GM21717 (cell line): ENCODE measurements at regions not wholly inside any gene's neighbourhood (a gene's known extent, or its start where the extent isn't known, plus 50 kb on each side); places are given as distances from the start of the nearest gene placed in this dataset.
A peak's percentile ranks its signal among the peaks of the same experiment; 100 is the strongest.
"Not testable (repeated sequence)": the region's sequence is repeated elsewhere in the genome, so short reads cannot be mapped to it uniquely, and the experiment has no call there.

Experiments used
- ATAC-seq: cut with Tn5 transposase; IDR thresholded peaks from one replicate; pipeline ENCODE4 v1.9.1; 2021; ENCODE audit warnings: mild to moderate bottlenecking, moderate library complexity; ENCODE audit not compliant: unreplicated experiment

DNA sequence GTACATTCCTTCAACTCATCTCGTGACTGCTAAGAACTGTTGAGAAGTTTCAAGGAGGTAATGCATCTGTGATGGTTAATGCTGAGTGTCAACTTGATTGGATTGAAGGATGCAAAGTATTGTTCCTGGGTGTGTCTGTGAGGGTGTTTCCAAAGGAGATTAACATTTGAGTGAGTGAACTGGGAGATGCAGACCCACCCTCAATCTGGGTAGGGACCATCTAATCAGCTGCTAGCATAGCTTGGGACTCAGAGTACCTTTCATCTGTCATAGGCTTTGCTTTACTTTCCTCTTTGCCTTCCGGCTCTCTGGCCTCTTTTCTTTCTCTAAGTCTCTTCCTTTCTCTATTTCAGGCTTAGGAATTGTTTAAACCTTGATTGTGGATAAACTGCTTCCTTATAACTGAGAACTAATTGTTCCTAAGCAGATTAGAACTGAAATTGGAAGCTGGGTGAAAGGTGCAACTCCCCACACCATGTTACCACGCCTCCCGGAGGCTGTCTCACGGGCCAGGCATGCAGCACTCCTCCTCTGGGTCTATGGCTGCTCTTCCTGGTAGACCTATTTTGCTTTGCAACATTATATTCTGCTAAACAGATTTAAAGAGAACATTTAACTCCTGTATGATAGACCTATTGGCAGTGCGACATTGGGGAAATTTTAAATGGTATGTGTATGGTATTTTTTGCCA lies 298.2 kb downstream of the CCSER2 start:
- no peak for ATAC-seq

GRCh38 chr10:84632866-84633265 lies 304.5 kb downstream of the CCSER2 start:
- ATAC-seq, result no peak

DNA sequence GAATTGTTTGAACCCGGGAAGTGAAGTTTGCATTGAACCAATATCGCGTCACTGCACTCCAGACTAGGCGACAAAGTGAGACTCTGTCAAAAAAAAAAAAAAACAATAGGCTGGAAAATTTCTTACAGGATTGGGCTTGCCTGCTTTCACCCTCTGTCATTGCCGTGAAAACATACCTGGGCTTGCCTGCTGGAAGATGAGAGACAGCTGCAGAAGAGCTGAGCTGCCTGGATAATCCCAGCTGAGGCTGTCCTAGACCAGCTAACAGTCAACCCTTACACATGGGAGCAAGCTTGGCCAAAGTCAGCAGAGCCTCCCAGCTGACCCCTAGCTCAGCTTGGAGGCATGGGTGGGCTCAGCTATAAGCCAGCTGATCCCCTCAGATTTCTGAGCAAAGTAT lies 306.2 kb downstream of the CCSER2 start:
- no peak for ATAC-seq

DNA sequence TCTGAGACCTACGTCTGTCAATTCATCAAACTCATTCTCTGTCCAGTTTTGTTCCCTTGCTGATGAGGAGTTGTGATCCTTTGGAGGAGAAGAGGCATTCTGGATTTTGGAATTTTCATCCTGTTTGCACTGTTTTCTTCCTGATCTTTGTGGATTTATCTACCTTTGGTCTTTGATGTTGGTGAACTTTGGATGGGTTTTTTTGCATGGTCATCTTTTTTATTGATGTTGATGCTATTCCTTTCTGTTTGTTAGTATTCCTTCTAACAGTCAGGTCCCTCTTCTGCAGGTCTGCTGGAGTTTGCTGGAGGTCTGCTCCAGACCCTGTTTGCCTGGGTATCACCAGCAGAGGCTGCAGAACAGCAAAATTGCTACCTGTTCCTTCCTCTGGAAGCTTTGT lies 322.2 kb downstream of the CCSER2 start:
- not testable (repeated sequence) for ATAC-seq

DNA sequence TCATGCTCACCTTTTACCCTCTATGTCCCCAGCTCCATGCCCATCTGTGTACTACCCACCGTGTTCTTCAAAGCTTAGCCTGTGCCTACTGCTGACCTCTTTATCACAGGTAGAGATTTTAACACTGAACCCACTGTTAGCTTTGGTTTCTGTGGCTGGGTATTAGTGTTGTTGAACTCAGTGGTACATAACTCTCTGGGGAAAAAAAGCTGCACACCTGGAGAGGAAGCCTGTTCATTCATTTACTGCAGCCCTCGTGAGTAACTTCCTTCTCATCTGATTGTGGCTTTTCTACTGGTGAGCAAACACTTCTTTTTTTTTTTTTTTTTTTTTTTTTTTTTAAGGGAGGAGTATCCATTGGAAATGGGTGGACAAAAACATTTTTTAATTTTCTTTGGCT lies 326.3 kb downstream of the CCSER2 start:
- ATAC-seq, result peak; percentile 53

DNA sequence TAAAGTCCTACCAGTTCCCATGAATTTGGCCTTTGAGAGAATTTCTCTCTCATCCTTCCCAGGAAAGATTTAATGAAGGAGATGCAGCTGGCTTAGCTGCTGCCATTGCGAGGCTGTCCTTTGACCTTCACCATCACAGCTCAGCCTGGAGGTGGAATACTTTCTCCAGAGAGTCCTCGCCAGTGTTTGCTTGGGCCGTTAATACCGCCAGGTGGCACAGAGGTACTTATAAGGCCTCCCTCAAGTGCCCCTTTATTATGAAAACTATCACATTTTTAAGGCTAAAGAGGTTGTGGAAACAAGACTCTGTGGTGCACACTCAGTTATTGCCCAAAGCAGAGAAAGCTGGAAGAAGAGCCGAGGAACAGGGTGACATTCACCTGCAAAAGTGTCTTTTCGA lies 330.6 kb downstream of the CCSER2 start:
- no peak for ATAC-seq

GRCh38 chr10:84659497-84660439 lies 331.4 kb downstream of the CCSER2 start:
- ATAC-seq, result no peak

DNA sequence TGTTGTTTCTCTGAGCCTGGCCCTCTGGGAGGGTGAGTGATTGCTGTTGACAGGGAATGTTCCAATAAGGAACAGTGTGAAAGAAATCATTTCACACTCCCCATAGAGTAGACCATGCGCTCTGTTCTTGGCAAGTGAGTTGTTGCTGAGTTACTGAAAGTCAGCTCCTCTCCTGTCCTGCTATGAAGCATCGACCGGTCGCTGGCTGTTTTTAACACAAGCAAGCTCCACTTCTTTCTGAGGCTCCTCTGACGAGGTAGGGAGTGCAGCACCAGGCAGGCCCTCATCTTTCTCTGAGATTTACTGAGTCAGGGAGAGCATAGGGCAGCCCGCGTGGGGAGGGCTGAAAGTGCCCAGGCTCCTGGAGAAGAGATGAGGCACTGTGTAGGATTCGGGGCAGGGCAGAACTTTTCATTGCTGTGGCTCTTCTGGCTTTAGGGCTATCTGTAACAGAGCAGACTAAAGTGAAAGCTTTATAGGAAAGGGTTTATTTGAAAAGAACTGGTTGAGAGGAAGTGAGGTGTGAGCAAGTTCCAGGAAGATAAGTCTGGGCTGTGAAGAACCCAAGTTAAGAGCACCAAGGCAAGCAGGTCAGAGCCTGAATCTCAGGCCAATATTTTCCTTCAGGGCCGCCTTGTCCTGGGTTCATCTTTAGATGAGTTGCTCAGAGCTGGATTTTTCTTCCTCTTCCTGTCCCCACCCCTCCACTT lies 332.2 kb downstream of the CCSER2 start:
- ATAC-seq, result no peak

DNA sequence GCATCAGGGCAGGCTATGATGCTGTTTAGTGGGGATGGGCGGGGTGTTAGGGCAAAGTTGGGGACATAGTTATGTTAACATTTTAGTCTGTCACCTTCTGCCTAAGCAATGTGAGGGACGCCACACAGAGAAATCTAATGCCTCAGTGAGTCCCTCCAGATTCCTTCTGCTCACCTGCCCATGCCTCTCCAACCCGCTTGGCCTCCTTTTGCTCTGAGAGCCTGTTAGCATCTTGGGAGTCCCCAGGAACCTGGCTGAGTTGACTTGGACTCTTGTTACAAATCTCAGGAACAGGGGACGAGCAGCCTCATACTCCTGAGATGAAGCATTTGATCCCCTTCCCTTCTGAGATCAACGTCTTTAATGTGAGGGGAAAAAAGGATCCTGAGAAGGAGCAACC lies 336.8 kb downstream of the CCSER2 start:
- ATAC-seq, result no peak

GRCh38 chr10:84665883-84666463 lies 337.6 kb downstream of the CCSER2 start:
- peak; percentile 66 for ATAC-seq

GRCh38 chr10:84668186-84668763 lies 339.9 kb downstream of the CCSER2 start:
- no peak for ATAC-seq

- no peak for ATAC-seq
These were observed 346.7 kb downstream of the CCSER2 start for GRCh38 chr10:84675060-84675459.

GRCh38 chr10:84676536-84676935 lies 348.1 kb downstream of the CCSER2 start:
- ATAC-seq, result no peak

DNA sequence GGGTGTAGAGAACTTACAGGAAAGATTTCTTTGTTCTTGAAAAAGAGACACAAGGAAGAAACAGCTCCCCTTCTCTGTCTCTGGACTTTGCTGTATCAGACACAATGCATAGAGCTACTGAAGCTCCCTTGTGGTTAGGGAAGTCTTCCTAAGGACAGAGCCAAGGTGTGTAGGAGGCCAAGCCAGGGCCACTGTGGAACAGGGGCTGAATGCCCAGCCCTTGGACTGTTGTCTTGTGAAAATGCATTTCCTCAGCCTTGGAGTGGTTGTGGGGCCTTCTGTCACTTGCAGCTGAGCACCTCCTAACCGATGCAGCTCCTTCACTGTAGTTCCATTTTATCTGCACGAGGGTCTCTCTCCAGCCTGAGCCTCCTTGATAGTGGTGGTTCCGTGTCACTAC lies 353.4 kb downstream of the CCSER2 start:
- ATAC-seq, result no peak

DNA sequence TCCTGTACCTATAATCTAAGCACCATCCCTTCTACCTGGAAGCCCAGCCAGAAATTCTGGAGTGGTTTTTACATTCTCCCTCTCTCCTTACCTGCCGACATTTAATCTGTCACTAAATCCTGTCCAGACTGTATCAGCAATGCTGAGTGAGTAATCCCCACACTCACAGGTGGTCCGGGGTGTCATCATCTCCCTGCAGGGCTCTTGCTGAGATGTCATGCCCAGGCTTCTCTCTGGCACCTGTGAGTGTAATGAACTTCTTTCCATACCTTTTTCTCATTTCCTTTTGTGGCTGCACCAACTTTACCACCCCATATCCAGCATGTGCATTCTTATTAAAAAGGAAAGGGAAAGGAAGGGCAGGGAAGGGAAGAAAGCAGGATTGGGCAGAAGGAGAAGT lies 355.2 kb downstream of the CCSER2 start:
- no peak for ATAC-seq

DNA sequence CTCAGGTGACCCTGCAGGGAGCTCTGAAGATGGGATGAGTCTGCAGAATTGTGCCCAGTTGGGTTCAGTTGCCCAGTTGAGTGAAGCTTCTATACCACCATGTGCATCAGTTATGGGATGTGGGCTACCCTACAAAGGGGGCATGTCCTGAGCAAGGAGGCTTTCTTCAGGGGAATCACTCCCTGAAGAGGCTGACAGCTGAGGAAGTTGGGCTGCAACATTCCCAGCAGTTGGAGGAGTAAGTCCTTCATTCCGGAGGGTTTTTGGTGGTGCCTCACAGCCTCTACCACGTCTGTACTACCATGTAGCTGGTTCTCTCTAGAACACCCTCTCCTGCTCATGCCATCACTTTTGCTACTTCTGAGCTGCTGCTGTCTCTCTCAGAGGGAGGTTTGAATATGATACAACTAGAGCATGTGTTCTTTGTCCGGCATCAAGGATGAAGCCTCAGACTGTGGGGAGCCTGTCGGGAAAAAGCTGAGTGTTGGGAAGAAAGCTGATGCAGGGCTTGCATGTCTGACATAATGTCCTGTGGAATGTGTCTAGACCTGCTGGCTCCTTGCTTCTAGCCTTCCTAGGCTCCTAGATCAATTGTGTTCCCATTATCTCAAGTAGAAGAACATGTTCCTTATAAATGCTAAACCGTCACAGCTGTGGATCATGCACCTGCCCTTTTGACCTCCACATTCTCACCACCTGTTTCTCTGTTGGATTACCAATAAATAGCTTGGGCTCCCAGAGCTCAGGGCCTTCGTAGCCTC lies 355.8 kb downstream of the CCSER2 start:
- no peak for ATAC-seq

DNA sequence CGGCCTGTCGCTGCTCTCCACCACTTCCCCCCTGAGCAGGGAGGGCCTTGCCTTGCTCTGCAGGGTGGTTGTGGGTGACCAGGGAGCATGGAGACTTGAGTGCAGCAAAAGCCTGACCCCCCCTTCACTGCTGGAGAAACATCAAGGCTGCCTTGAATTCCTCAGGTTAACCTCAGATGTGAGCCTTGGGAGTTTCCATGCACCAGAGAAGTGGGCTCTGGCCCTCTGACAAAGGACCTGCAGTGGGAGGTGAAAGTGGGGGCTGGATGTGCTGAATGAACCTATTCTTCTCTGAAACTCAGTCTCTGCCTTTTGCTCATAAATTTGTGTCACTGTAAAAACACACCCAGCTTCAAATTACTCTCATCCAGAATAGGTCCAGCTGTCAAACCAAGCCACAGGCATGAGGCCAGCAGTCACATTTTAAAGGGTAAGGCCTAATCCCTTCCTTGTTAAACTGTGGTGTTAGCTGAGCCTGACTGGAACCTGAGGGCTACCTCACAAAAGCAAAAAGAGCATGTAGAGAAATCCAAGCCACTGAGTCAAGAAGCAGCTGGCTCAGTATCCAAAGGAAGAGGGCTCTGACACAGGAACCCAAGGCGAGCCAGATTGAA lies 356.8 kb downstream of the CCSER2 start:
- ATAC-seq, result no peak

DNA sequence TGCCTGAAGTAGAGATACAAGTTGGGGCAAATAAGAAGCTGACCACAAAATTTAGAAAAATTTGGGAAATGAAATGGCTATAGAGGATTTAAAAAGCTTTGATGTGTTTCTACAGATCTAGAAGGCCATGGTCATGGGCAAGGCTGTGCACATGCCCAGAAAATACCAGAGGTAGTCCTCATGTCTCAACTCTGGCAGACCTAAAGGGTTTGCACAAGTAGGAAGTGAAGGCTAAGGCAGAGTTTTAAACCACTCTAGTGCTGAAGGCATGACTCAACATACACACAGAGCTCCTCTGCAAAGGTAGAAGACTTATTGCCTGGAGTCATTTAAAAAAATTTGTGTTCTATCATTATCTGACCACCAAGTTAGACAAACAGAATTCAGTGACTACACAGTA lies 364.6 kb downstream of the CCSER2 start:
- ATAC-seq, result no peak

DNA sequence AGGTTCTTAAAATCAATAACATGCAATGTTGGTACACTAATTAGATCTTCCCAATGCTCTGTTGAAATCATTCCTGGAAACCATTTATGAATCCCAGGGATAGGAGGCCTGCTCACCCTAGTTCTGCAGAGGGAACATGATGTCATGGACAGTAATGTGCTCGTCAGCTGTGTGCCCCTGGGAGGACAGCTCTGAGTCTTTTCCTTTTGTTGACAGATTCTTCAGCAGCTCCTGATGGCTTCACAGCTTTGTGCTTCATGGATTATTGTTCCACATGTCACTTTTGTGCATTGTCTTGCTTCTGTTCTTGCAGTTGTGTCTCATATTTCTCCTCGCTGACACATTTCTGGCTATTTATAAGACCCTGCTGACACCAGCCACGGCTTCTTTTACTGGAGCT lies 367.5 kb downstream of the CCSER2 start:
- no peak for ATAC-seq

- no peak for ATAC-seq
These were observed 368.2 kb downstream of the CCSER2 start for GRCh38 chr10:84696610-84697009.
